Panc1 (cell line): ENCODE measurements at regions not wholly inside any gene's neighbourhood (a gene's known extent, or its start where the extent isn't known, plus 50 kb on each side); places are given as distances from the start of the nearest gene placed in this dataset.

ENCODE experiments used
- ATAC-seq: fragments of 200-7000 bp; cut with Tn5 transposase; 2 replicates; pipeline ENCODE4 v1.9.1; 2020; ENCODE audit warnings: mild to moderate bottlenecking, moderate library complexity
- BruUV-seq: library from RNA; stranded (reverse); fragments of 400-500 nt; replicated peaks from 2 replicates; lab custom pipeline; 2021; lab: Mats Ljungman, UMichigan
- CTCF ChIA-PET: fragments of 300-600 bp; sonication (Branson Sonifier 250); formaldehyde crosslinking; loops from one replicate; lab custom pipeline; 2022; ENCODE audit warnings: antibody characterized with exemption; lab: Charles Lee
- POLR2A ChIA-PET: fragments of 300-600 bp; sonication (Branson Sonifier 250); formaldehyde crosslinking; loops from one replicate; lab custom pipeline; 2022; ENCODE audit warnings: antibody characterized with exemption; lab: Charles Lee
- DNase-seq: peaks from one replicate; pipeline ENCODE4 v3.0.0-alpha.2; 2010; ENCODE audit warnings: low read depth, low spot score
- H3K27ac ChIP-seq: 2 replicates; pipeline ENCODE4 v1.5.1; 2011; ENCODE audit warnings: mild to moderate bottlenecking, low read length, inconsistent platforms
- H3K27me3 ChIP-seq: fragments of 200-500 bp; sonication (Bioruptor generic); 2 replicates; pipeline ENCODE4 v1.6.0; 2014; ENCODE audit warnings: low read length, inconsistent platforms; ENCODE audit not compliant: control insufficient read depth, insufficient read depth
- H3K36me3 ChIP-seq: fragments of 200-500 bp; sonication (Bioruptor generic); 2 replicates; pipeline ENCODE4 v1.5.1; 2014; ENCODE audit warnings: inconsistent platforms, mild to moderate bottlenecking, low read length, moderate library complexity; ENCODE audit not compliant: control insufficient read depth, insufficient read depth
- H3K4me1 ChIP-seq: 2 replicates; pipeline ENCODE4 v1.5.1; 2011; ENCODE audit warnings: inconsistent platforms, mild to moderate bottlenecking, low read length, moderate library complexity; ENCODE audit not compliant: control insufficient read depth, insufficient read depth
- H3K4me3 ChIP-seq, 2 experiments: 2 replicates each; pipeline ENCODE4 v1.5.1; 2011 to 2012; ENCODE audit warnings: low read depth in 2 of 2, low read length in 2 of 2, mild to moderate bottlenecking in 2 of 2, inconsistent platforms in 1 of 2, moderate library complexity in 1 of 2
- H3K9me3 ChIP-seq: fragments of 200-500 bp; sonication (Bioruptor generic); 2 replicates; pipeline ENCODE4 v1.5.1; 2014; ENCODE audit warnings: low read depth, mild to moderate bottlenecking, inconsistent platforms, low read length, moderate library complexity; ENCODE audit not compliant: control insufficient read depth, insufficient read depth
- CTCF ChIP-seq: fragments of 450-650 bp; IDR thresholded peaks from 2 replicates; pipeline ENCODE4 v1.5.1; 2017; ENCODE audit warnings: mild to moderate bottlenecking
- POLR2AphosphoS5 ChIP-seq: IDR thresholded peaks from 2 replicates; pipeline ENCODE4 v1.6.1; 2012; ENCODE audit warnings: mild to moderate bottlenecking, low read depth, low read length, moderate library complexity
- REST ChIP-seq, 2 experiments: IDR thresholded peaks; 2 replicates each; pipeline ENCODE4 v1.6.1; 2011 to 2012; ENCODE audit warnings: low read depth in 2 of 2, control low read depth in 1 of 2, low read length in 1 of 2, mild to moderate bottlenecking in 1 of 2, moderate library complexity in 1 of 2; ENCODE audit not compliant: insufficient read depth in 1 of 2
- SIN3A ChIP-seq: IDR thresholded peaks from 2 replicates; pipeline ENCODE4 v1.6.1; 2012; ENCODE audit warnings: low read depth, mild to moderate bottlenecking, low read length, moderate library complexity, borderline replicate concordance; ENCODE audit not compliant: insufficient read depth
- TCF7L2 ChIP-seq: IDR thresholded peaks from 2 replicates; pipeline ENCODE4 v1.6.1; 2011; ENCODE audit warnings: mild to moderate bottlenecking, low read depth, low read length, inconsistent platforms
- in situ Hi-C: cut with HindIII; loops from 2 replicates; pipeline ENCODE4 v1.10.0; 2016; ENCODE audit warnings: low sequenced_read_pairs, low pct_unique_long_range_greater_than_20kb
- intact Hi-C: fragments of 100-400 bp; cut with micrococcal nuclease; formaldehyde crosslinking; loops from one replicate; pipeline ENCODE4 v1.10.0; 2022; ENCODE audit not compliant: unreplicated experiment

DNA sequence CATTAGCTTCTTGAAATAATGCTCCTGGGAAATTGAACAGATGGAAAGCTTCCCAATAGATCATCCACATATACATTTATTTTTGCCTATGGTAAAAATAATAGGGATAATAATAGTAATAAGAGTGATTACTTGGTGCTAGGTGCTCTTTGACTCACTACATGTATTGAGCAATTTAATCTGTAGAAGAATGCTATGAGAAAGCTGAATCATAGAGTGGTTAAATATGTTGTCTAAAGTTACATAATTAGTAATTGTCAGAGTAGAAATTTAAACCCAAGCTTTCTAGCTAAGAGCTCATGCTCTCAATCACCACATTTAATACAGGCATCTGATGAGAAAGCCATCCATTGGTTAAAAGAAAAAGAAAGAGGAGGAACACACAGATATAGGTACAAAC is 590.5 kb upstream of the SLC8A1 start:
- H3K36me3 ChIP-seq, result no peaks in the 10 kb centered on the region
- ChIA-PET POLR2A (no interaction called here), CTCF (no interaction called here)
- in situ Hi-C loops, result no loop called here
- BruUV-seq, result no TSS peak
- DNase-seq (no peak), ATAC-seq (no peak)
- no peaks in the 10 kb centered on the region for H3K4me1 ChIP-seq
- H3K27me3 ChIP-seq, result no peaks in the 10 kb centered on the region
- no peak overlapping the region for H3K27ac ChIP-seq
- intact Hi-C loops, result no loop called here
- no peak for TF ChIP-seq SIN3A
- TF ChIP-seq POLR2AphosphoS5, result no peak
- TF ChIP-seq REST (IDR thresholded peaks at IDR 0.05; ENCODE audit: insufficient read depth in 1 of 2, low read depth in 2 of 2, low read length in 1 of 2), result no peak
- TF ChIP-seq CTCF, result no peak
- TF ChIP-seq TCF7L2, result no peak
- no peaks in the 10 kb centered on the region for H3K9me3 ChIP-seq
- no peak overlapping the region for H3K4me3 ChIP-seq

- H3K4me3 ChIP-seq, result no peak overlapping the region
- in situ Hi-C loops (no loop called here), intact Hi-C loops (no loop called here)
- ChIA-PET CTCF (no interaction called here), POLR2A (no interaction called here)
- TF ChIP-seq SIN3A, result no peak
- no peak for TF ChIP-seq REST (IDR thresholded peaks at IDR 0.05; ENCODE audit: insufficient read depth in 1 of 2, low read depth in 2 of 2, low read length in 1 of 2)
- no peak for TF ChIP-seq TCF7L2
- no peak for TF ChIP-seq CTCF
- TF ChIP-seq POLR2AphosphoS5, result no peak
- no peaks in the 10 kb centered on the region for H3K27me3 ChIP-seq
- no peak for ATAC-seq
- no TSS peak for BruUV-seq
- H3K27ac ChIP-seq, result no peak overlapping the region
- no peaks in the 10 kb centered on the region for H3K9me3 ChIP-seq
- no peaks in the 10 kb centered on the region for H3K4me1 ChIP-seq
- no peaks in the 10 kb centered on the region for H3K36me3 ChIP-seq
- no peak for DNase-seq
Measured at GRCh38 chr2:41061356-41061755, 609.5 kb upstream of the SLC8A1 start.
